ENCODE measurements at regions not wholly inside any gene's neighbourhood (a gene's known extent, or its start where the extent isn't known, plus 50 kb on each side); places are given as distances from the start of the nearest gene placed in this dataset.

- POLR2A ChIA-PET: no interaction called here
- no peaks in the 10 kb centered on the region for H3K27me3 Mint-ChIP-seq (ENCODE audit: insufficient read depth, unreplicated experiment)
- BruUV-seq (replicated peaks): no TSS peak
- DNase-seq (ENCODE audit: unreplicated experiment): no peak
- peaks cover 10% of the 10 kb centered on the region for H3K9me3 Mint-ChIP-seq (ENCODE audit: unreplicated experiment)
- TF ChIP-seq, protein P1, sequence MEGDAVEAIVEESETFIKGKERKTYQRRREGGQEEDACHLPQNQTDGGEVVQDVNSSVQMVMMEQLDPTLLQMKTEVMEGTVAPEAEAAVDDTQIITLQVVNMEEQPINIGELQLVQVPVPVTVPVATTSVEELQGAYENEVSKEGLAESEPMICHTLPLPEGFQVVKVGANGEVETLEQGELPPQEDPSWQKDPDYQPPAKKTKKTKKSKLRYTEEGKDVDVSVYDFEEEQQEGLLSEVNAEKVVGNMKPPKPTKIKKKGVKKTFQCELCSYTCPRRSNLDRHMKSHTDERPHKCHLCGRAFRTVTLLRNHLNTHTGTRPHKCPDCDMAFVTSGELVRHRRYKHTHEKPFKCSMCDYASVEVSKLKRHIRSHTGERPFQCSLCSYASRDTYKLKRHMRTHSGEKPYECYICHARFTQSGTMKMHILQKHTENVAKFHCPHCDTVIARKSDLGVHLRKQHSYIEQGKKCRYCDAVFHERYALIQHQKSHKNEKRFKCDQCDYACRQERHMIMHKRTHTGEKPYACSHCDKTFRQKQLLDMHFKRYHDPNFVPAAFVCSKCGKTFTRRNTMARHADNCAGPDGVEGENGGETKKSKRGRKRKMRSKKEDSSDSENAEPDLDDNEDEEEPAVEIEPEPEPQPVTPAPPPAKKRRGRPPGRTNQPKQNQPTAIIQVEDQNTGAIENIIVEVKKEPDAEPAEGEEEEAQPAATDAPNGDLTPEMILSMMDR (IDR thresholded peaks at IDR 0.05; ENCODE audit: unreplicated experiment): no peak
- no peak overlapping the region for H3K4me3 Mint-ChIP-seq (ENCODE audit: unreplicated experiment)
- H3K4me1 Mint-ChIP-seq (ENCODE audit: insufficient read depth, unreplicated experiment): no peaks in the 10 kb centered on the region
- intact Hi-C loops (cut with micrococcal nuclease): no loop called here
- no peak overlapping the region for H3K27ac Mint-ChIP-seq (ENCODE audit: low read depth, unreplicated experiment)
- CTCF ChIA-PET: interaction anchor here (1.0 kb wide), 1 partner anchor 19 kb away, joined by 3 read pairs; no protein-coding TSS in a partner anchor
- H3K36me3 Mint-ChIP-seq (ENCODE audit: insufficient read depth, unreplicated experiment): no peaks in the 10 kb centered on the region
Measured at GRCh38 chr13:82438320-82438719, 1444.0 kb downstream of the SLITRK1 start.

DNA sequence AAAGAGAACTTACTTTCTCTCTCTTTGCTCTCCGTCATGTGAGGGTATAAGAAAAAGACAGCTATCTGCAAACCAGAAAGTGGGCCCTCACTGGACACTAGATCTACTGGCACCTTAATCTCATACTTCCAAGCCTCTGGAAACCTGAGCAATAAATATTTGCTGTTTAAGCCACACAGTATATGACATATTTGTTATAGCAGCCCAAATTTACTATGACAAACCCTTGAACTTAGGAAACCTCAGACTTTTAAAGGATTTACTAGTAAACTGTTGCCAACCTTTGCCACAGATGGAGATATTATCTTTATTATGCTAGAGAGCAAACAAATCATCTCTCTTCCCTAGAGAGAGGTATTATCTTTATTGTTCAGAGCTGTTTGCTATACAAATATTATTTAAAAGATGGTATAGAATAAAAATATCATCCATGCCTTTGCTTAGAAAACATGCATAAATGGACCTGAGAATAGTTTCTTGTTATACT is 1446.1 kb downstream of the SLITRK1 start:
- TF ChIP-seq, protein P1 (IDR thresholded peaks at IDR 0.05; ENCODE audit: unreplicated experiment): no peak
- BruUV-seq (replicated peaks): no TSS peak
- intact Hi-C loops (cut with micrococcal nuclease): no loop called here
- Mint-ChIP-seq H3K27me3 (ENCODE audit: insufficient read depth, unreplicated experiment) (no peaks in the 10 kb centered on the region), H3K9me3 (ENCODE audit: unreplicated experiment) (peaks cover 10% of the 10 kb centered on the region), H3K4me3 (ENCODE audit: unreplicated experiment) (no peak overlapping the region), H3K36me3 (ENCODE audit: insufficient read depth, unreplicated experiment) (no peaks in the 10 kb centered on the region), H3K27ac (ENCODE audit: low read depth, unreplicated experiment) (no peak overlapping the region), H3K4me1 (ENCODE audit: insufficient read depth, unreplicated experiment) (no peaks in the 10 kb centered on the region)
- DNase-seq (ENCODE audit: unreplicated experiment): no peak
- POLR2A ChIA-PET: interaction anchor here (0.6 kb wide), 1 partner anchor 529 kb away, joined by 3 read pairs; no protein-coding TSS in a partner anchor
- CTCF ChIA-PET: no interaction called here

DNA sequence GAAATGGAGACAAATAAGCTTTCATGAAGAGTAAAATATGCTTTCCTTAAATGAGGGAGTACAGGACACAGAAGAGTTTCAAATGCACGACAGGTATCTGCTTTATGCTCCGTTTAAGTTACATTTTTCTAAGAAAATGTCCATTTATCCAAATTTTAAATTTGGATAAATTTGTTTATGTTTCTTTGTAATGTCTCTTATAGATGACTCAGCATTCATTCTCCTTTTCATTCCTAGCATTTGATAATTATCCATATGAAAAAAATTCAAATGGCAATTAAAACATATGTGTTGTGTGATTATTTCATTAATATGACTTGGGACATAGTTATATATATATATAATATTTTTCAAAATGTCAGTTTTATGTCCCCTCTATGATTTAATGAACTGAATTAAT is 1449.3 kb downstream of the SLITRK1 start:
- TF ChIP-seq, protein P1 (IDR thresholded peaks at IDR 0.05; ENCODE audit: unreplicated experiment): no peak
- Mint-ChIP-seq H3K4me3 (ENCODE audit: unreplicated experiment) (no peak overlapping the region), H3K27ac (ENCODE audit: low read depth, unreplicated experiment) (no peak overlapping the region), H3K27me3 (ENCODE audit: insufficient read depth, unreplicated experiment) (no peaks in the 10 kb centered on the region), H3K36me3 (ENCODE audit: insufficient read depth, unreplicated experiment) (no peaks in the 10 kb centered on the region), H3K4me1 (ENCODE audit: insufficient read depth, unreplicated experiment) (no peaks in the 10 kb centered on the region), H3K9me3 (ENCODE audit: unreplicated experiment) (peaks cover 3% of the 10 kb centered on the region)
- ChIA-PET CTCF (no interaction called here), POLR2A (no interaction called here)
- intact Hi-C loops (cut with micrococcal nuclease): no loop called here
- DNase-seq (ENCODE audit: unreplicated experiment): no peak
- BruUV-seq (replicated peaks): no TSS peak

DNA sequence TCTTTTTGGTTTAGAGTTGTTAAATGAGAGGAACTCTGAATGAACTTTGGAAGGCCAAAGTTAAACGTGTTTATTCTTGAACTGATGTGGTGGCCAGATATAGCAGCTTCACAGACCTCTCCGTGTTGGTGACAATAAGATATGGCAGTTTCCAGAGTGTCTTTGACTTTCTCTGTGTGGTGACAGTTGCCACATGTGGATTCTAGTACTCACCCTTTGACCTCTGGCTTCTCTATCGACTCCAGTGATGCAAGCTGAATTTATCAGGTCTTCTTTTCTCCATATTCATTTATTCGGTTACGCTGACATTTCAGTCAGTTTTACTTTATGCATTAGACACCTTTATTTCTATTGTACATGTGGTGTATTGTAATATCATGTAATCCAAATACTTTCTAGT is 1469.5 kb downstream of the SLITRK1 start:
- Mint-ChIP-seq H3K4me1 (ENCODE audit: insufficient read depth, unreplicated experiment) (no peaks in the 10 kb centered on the region), H3K36me3 (ENCODE audit: insufficient read depth, unreplicated experiment) (no peaks in the 10 kb centered on the region), H3K27ac (ENCODE audit: low read depth, unreplicated experiment) (no peak overlapping the region), H3K9me3 (ENCODE audit: unreplicated experiment) (no peaks in the 10 kb centered on the region), H3K27me3 (ENCODE audit: insufficient read depth, unreplicated experiment) (no peaks in the 10 kb centered on the region), H3K4me3 (ENCODE audit: unreplicated experiment) (no peak overlapping the region)
- TF ChIP-seq, protein P1 (IDR thresholded peaks at IDR 0.05; ENCODE audit: unreplicated experiment): no peak
- CTCF ChIA-PET: no interaction called here
- intact Hi-C loops (cut with micrococcal nuclease): no loop called here
- BruUV-seq (replicated peaks): no TSS peak
- DNase-seq (ENCODE audit: unreplicated experiment): no peak
- POLR2A ChIA-PET: interaction anchor here (1.0 kb wide), 1 partner anchor 18 kb away, joined by 3 read pairs; no protein-coding TSS in a partner anchor
